ENCODE measurements at regions not wholly inside any gene's neighbourhood (a gene's known extent, or its start where the extent isn't known, plus 50 kb on each side); places are given as distances from the start of the nearest gene placed in this dataset.

DNA sequence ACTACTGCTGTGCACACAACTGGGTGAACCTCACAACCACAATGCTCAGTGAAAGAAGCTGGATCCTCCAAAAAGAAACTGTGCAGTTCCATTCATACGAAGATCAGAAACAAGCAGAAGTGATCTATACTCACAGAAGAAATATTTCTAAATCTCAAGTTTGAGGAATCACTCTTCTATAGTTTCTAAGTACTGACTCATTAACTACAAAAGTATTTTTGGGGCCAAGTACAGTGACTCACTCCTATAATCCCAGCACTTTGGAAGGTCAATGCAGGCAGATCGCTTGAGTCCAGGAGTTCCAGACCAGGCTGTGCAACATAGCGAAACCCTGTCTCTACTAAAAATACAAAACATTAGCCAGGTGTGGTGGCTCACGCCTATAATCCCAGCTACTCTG lies 51.3 kb upstream of the RELL1 start:
- DNase-seq (ENCODE audit: low spot score): no peak
